Psoas muscle (tissue), 7 donors: ENCODE measurements at regions not wholly inside any gene's neighbourhood (a gene's known extent, or its start where the extent isn't known, plus 50 kb on each side); places are given as distances from the start of the nearest gene placed in this dataset.

Experiments
- ATAC-seq, 4 donors: fragments of 200-7000 bp; cut with Tn5 transposase; one replicate each; pipeline ENCODE4 v1.9.1; 2020; ENCODE audit warnings: moderate library complexity in 3 of 4, mild to moderate bottlenecking in 2 of 4
- DNase-seq, 2 donors: peaks; one replicate each; pipeline ENCODE4 v3.0.0-alpha.2; 2020
- H3K27ac ChIP-seq: fragments of 200-600 bp; one replicate; pipeline ENCODE4 v1.8.0; 2022
- H3K27me3 ChIP-seq, 3 donors: fragments of 200-600 bp in 1 of 3; one replicate each; pipeline versions ENCODE4 v1.6.1 to v1.8.0; 2013 to 2022; ENCODE audit warnings: low read length in 2 of 3, mild to moderate bottlenecking in 2 of 3, moderate library complexity in 1 of 3; ENCODE audit not compliant: insufficient read depth in 3 of 3
- H3K36me3 ChIP-seq, 2 donors: fragments of 200-600 bp in 1 of 2; one replicate each; pipeline versions ENCODE4 v1.6.1 to v1.8.0; 2013 to 2022; ENCODE audit warnings: low read depth in 1 of 2, mild to moderate bottlenecking in 1 of 2, moderate library complexity in 1 of 2; ENCODE audit not compliant: insufficient read depth in 1 of 2
- H3K4me1 ChIP-seq: fragments of 200-600 bp; one replicate; pipeline ENCODE4 v1.8.0; 2022
- H3K4me3 ChIP-seq: fragments of 200-600 bp; one replicate; pipeline ENCODE4 v1.8.0; 2022; ENCODE audit warnings: mild to moderate bottlenecking
- H3K9me3 ChIP-seq: fragments of 200-600 bp; one replicate; pipeline ENCODE4 v1.8.0; 2022
- CTCF ChIP-seq: fragments of 200-600 bp; IDR thresholded peaks from one replicate; pipeline ENCODE4 v1.8.0; 2022; ENCODE audit warnings: antibody characterized with exemption
- WGBS, 3 donors: extraction: QIAGEN DNeasy Blood & Tissue Kit; methylation state at CpG; one replicate each; pipeline versions ENCODE4 v1.1.6 to v1.1.7; 2013; 5-methylcytosine and 5-hydroxymethylcytosine counted together
- intact Hi-C, 2 donors: fragments of 100-400 bp; cut with DNase I; formaldehyde crosslinking; loops; one replicate each; pipeline versions ENCODE4 v1.11.0 to v1.14.2; 2022
- donor health status: healthy with polysubstance abuse.
- donor health status: DM: no; HTN: no; CAD: no; lungs with moderate emphysema.
- donor health status: Bipolar disorder and iron deficiency.
- donor health status: healthy.
- donor health status: DM: yes; HTN: yes; CAD: no.
- donor health status: DM: no; HTN: no; CAD: no.
- donor health status: DM: yes; HTN: yes; CAD: no.

- H3K9me3 ChIP-seq: no peaks in the 10 kb centered on the region
- no peak overlapping the region for H3K27ac ChIP-seq
- no peak for TF ChIP-seq CTCF
- intact Hi-C loops: no loop called here
- no peaks in the 10 kb centered on the region for H3K4me1 ChIP-seq
- no peaks in the 10 kb centered on the region for H3K27me3 ChIP-seq
- DNase-seq (no peak), ATAC-seq (no peak)
- H3K4me3 ChIP-seq: no peak overlapping the region
- H3K36me3 ChIP-seq: no peaks in the 10 kb centered on the region
Observed at GRCh38 chr13:54196684-54197083, 1168.1 kb downstream of the OLFM4 start.

- WGBS, 3 donors: 78 to 87% (median 82%) methylated on average over 2 of the region's 2 CpGs
- Histone ChIP-seq H3K36me3 (no peaks in the 10 kb centered on the region), H3K4me3 (no peak overlapping the region), H3K4me1 (no peaks in the 10 kb centered on the region), H3K27ac (no peak overlapping the region), H3K9me3 (no peaks in the 10 kb centered on the region), H3K27me3 (no peaks in the 10 kb centered on the region)
- ATAC-seq (no peak), DNase-seq (no peak)
- intact Hi-C loops: no loop called here
- no peak for TF ChIP-seq CTCF
Observed at GRCh38 chr13:54198911-54199310, 1170.3 kb downstream of the OLFM4 start.

- no peak for TF ChIP-seq CTCF
- DNase-seq (no peak), ATAC-seq (no peak)
- no peaks in the 10 kb centered on the region for H3K36me3 ChIP-seq
- WGBS, 3 donors: 32 to 51% (median 43%) methylated on average over 1 of the region's 1 CpG
- intact Hi-C loops: no loop called here
- no peaks in the 10 kb centered on the region for H3K27me3 ChIP-seq
- no peaks in the 10 kb centered on the region for H3K9me3 ChIP-seq
- no peak overlapping the region for H3K27ac ChIP-seq
- no peaks in the 10 kb centered on the region for H3K4me1 ChIP-seq
- H3K4me3 ChIP-seq: no peak overlapping the region
Observed at GRCh38 chr13:54206626-54207025, 1178.0 kb downstream of the OLFM4 start.

GRCh38 chr13:54210397-54211049, 1181.9 kb downstream of the OLFM4 start:
- Histone ChIP-seq H3K27ac (no peak overlapping the region), H3K36me3 (no peaks in the 10 kb centered on the region), H3K27me3 (no peaks in the 10 kb centered on the region), H3K4me3 (no peak overlapping the region), H3K9me3 (no peaks in the 10 kb centered on the region), H3K4me1 (no peaks in the 10 kb centered on the region)
- DNase-seq (no peak), ATAC-seq (no peak)
- no peak for TF ChIP-seq CTCF
- WGBS, 3 donors: 31 to 51% (median 32%) methylated on average over 2 of the region's 2 CpGs
- intact Hi-C loops: no loop called here

GRCh38 chr13:54216221-54216620, 1187.6 kb downstream of the OLFM4 start:
- intact Hi-C loops: no loop called here
- ATAC-seq (no peak), DNase-seq (no peak)
- TF ChIP-seq CTCF: no peak
- WGBS, 3 donors: 54 to 64% (median 60%) methylated on average over 2 of the region's 2 CpGs
- H3K36me3 ChIP-seq: no peaks in the 10 kb centered on the region
- no peak overlapping the region for H3K27ac ChIP-seq
- no peaks in the 10 kb centered on the region for H3K9me3 ChIP-seq
- no peaks in the 10 kb centered on the region for H3K27me3 ChIP-seq
- no peak overlapping the region for H3K4me3 ChIP-seq
- no peaks in the 10 kb centered on the region for H3K4me1 ChIP-seq
